ENCODE measurements at regions not wholly inside any gene's neighbourhood (a gene's known extent, or its start where the extent isn't known, plus 50 kb on each side); places are given as distances from the start of the nearest gene placed in this dataset.

DNA sequence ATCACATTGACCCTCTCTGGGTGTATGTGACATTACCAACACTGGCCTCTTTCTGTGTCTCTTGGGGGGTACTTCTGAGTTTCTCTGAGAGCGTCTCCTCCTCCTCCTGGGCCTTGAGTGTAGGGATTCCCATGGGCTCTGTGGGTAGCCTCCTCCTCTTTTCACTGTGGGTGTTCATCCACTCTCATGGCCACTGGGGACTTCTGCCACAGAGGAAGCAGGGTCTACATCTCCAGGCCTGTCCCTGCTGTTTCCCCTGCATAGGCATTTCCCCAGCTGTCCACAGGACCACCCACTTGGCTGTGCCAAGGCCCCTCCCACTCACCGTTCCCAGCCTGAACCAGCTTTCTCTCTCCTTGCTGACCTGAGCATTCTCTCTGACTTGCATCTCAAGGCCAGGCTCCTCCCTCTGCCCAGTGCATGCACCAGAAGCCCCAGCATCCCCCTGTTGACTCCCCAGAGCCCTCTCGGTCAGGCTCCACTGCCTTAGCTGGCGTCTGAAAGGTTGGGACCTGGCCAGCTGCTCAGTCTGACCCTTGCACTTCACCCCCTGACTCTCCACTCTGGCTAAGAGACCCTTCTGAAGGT is 487.6 kb downstream of the GLRX3 start:
- TF ChIP-seq, protein P1, sequence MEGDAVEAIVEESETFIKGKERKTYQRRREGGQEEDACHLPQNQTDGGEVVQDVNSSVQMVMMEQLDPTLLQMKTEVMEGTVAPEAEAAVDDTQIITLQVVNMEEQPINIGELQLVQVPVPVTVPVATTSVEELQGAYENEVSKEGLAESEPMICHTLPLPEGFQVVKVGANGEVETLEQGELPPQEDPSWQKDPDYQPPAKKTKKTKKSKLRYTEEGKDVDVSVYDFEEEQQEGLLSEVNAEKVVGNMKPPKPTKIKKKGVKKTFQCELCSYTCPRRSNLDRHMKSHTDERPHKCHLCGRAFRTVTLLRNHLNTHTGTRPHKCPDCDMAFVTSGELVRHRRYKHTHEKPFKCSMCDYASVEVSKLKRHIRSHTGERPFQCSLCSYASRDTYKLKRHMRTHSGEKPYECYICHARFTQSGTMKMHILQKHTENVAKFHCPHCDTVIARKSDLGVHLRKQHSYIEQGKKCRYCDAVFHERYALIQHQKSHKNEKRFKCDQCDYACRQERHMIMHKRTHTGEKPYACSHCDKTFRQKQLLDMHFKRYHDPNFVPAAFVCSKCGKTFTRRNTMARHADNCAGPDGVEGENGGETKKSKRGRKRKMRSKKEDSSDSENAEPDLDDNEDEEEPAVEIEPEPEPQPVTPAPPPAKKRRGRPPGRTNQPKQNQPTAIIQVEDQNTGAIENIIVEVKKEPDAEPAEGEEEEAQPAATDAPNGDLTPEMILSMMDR (IDR thresholded peaks at IDR 0.05; ENCODE audit: low read depth, low read length), result no peak
- TF ChIP-seq EZH2phosphoT487 (IDR thresholded peaks at IDR 0.05; ENCODE audit: low read depth), result no peak

Data from OCI-LY3 (cell line).